ENCODE measurements at regions not wholly inside any gene's neighbourhood (a gene's known extent, or its start where the extent isn't known, plus 50 kb on each side); places are given as distances from the start of the nearest gene placed in this dataset.

- WGBS, 2 donors: 61 to 82% methylated on average over 11 of the region's 11 CpGs
- TF ChIP-seq, protein P1, sequence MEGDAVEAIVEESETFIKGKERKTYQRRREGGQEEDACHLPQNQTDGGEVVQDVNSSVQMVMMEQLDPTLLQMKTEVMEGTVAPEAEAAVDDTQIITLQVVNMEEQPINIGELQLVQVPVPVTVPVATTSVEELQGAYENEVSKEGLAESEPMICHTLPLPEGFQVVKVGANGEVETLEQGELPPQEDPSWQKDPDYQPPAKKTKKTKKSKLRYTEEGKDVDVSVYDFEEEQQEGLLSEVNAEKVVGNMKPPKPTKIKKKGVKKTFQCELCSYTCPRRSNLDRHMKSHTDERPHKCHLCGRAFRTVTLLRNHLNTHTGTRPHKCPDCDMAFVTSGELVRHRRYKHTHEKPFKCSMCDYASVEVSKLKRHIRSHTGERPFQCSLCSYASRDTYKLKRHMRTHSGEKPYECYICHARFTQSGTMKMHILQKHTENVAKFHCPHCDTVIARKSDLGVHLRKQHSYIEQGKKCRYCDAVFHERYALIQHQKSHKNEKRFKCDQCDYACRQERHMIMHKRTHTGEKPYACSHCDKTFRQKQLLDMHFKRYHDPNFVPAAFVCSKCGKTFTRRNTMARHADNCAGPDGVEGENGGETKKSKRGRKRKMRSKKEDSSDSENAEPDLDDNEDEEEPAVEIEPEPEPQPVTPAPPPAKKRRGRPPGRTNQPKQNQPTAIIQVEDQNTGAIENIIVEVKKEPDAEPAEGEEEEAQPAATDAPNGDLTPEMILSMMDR (IDR thresholded peaks at IDR 0.05; ENCODE audit: control extremely low read depth, extremely low read depth): no peak
- Histone ChIP-seq H3K27ac (ENCODE audit: low read depth in 1 of 2, low read length in 1 of 2) (no peak overlapping the region), H3K4me3 (no peak overlapping the region), H3K27me3 (ENCODE audit: control insufficient read depth in 3 of 3, insufficient read depth in 3 of 3, low read length in 2 of 3) (peaks cover 0 to 17% (median 0%) of the 10 kb centered on the region in 3 donors), H3K9ac (ENCODE audit: insufficient read depth in 1 of 2, low read length in 2 of 2) (no peak overlapping the region), H3K36me3 (ENCODE audit: control insufficient read depth in 4 of 4, insufficient read depth in 4 of 4, low read length in 4 of 4) (no peaks in the 10 kb centered on the region), H3K4me1 (ENCODE audit: control insufficient read depth in 5 of 5, insufficient read depth in 5 of 5, low read length in 5 of 5) (peaks cover 0 to 4% (median 0%) of the 10 kb centered on the region in 5 donors), H3K9me3 (ENCODE audit: control insufficient read depth in 4 of 4, insufficient read depth in 3 of 4, low read length in 3 of 4) (no peaks in the 10 kb centered on the region)
- ATAC-seq (ENCODE audit: insufficient read depth, low FRiP score) (no peak), DNase-seq (no peak)
Observed at GRCh38 chr15:60204131-60204885, 193.5 kb downstream of the ANXA2 start.

DNA sequence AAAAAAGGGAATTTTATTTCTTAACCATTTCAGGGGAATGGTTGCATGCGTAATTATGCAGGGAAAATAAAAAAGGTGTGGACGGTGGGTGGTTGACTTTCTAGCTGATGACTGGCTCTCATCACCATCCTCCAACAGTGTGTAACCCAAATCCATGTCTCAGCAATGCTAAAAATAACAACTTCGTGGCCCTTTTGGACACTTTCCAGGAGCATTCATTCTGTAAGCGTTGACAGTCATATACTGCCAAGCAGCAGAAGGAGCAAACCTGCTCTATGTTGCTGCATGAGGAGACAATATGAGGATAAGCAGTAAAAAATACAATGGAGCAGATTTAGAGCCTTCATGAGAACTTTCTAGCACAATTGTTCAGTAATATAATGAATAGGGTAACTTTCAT lies 189.1 kb downstream of the ANXA2 start:
- no peak overlapping the region for H3K27ac ChIP-seq (ENCODE audit: low read depth in 1 of 2, low read length in 1 of 2)
- peaks cover 0 to 11% (median 0%) of the 10 kb centered on the region in 3 donors for H3K27me3 ChIP-seq (ENCODE audit: control insufficient read depth in 3 of 3, insufficient read depth in 3 of 3, low read length in 2 of 3)
- H3K9me3 ChIP-seq (ENCODE audit: control insufficient read depth in 4 of 4, insufficient read depth in 3 of 4, low read length in 3 of 4): peaks cover 0 to 2% (median 0%) of the 10 kb centered on the region in 4 donors
- H3K4me1 ChIP-seq (ENCODE audit: control insufficient read depth in 5 of 5, insufficient read depth in 5 of 5, low read length in 5 of 5): peaks cover 0 to 4% (median 0%) of the 10 kb centered on the region in 5 donors
- H3K4me3 ChIP-seq: no peak overlapping the region
- TF ChIP-seq, protein P1 (IDR thresholded peaks at IDR 0.05; ENCODE audit: control extremely low read depth, extremely low read depth): no peak
- H3K36me3 ChIP-seq (ENCODE audit: control insufficient read depth in 4 of 4, insufficient read depth in 4 of 4, low read length in 4 of 4): no peaks in the 10 kb centered on the region
- DNase-seq (peak in 2 of 3 donors; percentile 29 to 64), ATAC-seq (ENCODE audit: insufficient read depth, low FRiP score) (no peak)
- 55 to 60% methylated on average over 4 of the region's 4 CpGs for WGBS, 2 donors
- no peak overlapping the region for H3K9ac ChIP-seq (ENCODE audit: insufficient read depth in 1 of 2, low read length in 2 of 2)

DNA sequence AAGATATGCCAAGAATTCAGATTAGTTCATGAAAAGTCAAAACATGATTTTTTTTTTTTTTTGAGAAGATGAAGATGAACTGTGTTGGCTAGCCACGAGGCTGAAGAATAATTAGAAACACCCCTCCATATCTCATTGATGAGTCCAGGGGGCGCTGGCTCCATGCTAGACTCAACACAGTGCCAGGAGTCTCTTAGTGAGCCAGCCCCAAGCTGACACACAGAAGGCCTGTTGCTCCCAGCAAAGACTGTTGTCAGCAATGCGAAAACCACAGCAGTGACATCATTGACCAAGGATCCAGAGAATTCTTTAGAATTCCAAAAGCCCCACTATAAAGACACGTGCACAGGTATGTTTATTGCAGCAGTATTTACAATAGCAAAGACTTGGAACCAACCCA lies 185.2 kb downstream of the ANXA2 start:
- Histone ChIP-seq H3K9ac (ENCODE audit: insufficient read depth in 1 of 2, low read length in 2 of 2) (no peak overlapping the region), H3K9me3 (ENCODE audit: control insufficient read depth in 4 of 4, insufficient read depth in 3 of 4, low read length in 3 of 4) (peaks cover 0 to 2% (median 0%) of the 10 kb centered on the region in 4 donors), H3K36me3 (ENCODE audit: control insufficient read depth in 4 of 4, insufficient read depth in 4 of 4, low read length in 4 of 4) (no peaks in the 10 kb centered on the region), H3K4me3 (no peak overlapping the region), H3K27me3 (ENCODE audit: control insufficient read depth in 3 of 3, insufficient read depth in 3 of 3, low read length in 2 of 3) (peaks cover 0 to 2% (median 0%) of the 10 kb centered on the region in 3 donors), H3K27ac (ENCODE audit: low read depth in 1 of 2, low read length in 1 of 2) (no peak overlapping the region), H3K4me1 (ENCODE audit: control insufficient read depth in 5 of 5, insufficient read depth in 5 of 5, low read length in 5 of 5) (peaks cover 0 to 4% (median 0%) of the 10 kb centered on the region in 5 donors)
- 74 to 82% methylated on average over 4 of the region's 4 CpGs for WGBS, 2 donors
- ATAC-seq (ENCODE audit: insufficient read depth, low FRiP score): no peak
- DNase-seq: no peak
- TF ChIP-seq, protein P1 (IDR thresholded peaks at IDR 0.05; ENCODE audit: control extremely low read depth, extremely low read depth): no peak

All from lung (tissue), 11 donors.